HepG2 (cell line): ENCODE measurements at regions not wholly inside any gene's neighbourhood (a gene's known extent, or its start where the extent isn't known, plus 50 kb on each side); places are given as distances from the start of the nearest gene placed in this dataset.

Experiments used
- ATAC-seq: fragments of 200-7000 bp; cut with Tn5 transposase; 3 replicates; pipeline ENCODE4 v1.9.1; 2020; ENCODE audit warnings: mild to moderate bottlenecking, moderate library complexity
- BruUV-seq: library from RNA; stranded (reverse); fragments of 400-500 nt; replicated peaks from 2 replicates; lab custom pipeline; 2021; lab: Mats Ljungman, UMichigan
- CTCF ChIA-PET: fragments of 300-600 bp; formaldehyde crosslinking; extraction: SDS; loops from one replicate; lab custom pipeline; 2021; ENCODE audit warnings: low total read pairs, inconsistent platforms, low intra/inter-chr PET ratio; lab: Yijun Ruan, JAX
- POLR2A ChIA-PET: fragments of 350-600 bp; sonication (Branson Sonifier 250); formaldehyde crosslinking; loops from one replicate; lab custom pipeline; 2020; ENCODE audit warnings: antibody characterized with exemption, inconsistent platforms; lab: Yijun Ruan, JAX
- DNase-seq: peaks from one replicate; pipeline ENCODE4 v3.0.0-alpha.2; 2015; ENCODE audit warnings: low spot score
- FAIRE-seq: peaks from 3 replicates; lab custom pipeline; 2011; peaks lifted over from hg19 to GRCh38; lab: Jason Lieb, UNC
- H2AFZ ChIP-seq: one replicate; pipeline ENCODE4 v1.6.1; 2011; ENCODE audit warnings: low read length, inconsistent platforms
- H3K27ac ChIP-seq: fragments of 300-600 bp; 3 replicates; pipeline ENCODE4 v1.8.0; 2011; ENCODE audit warnings: mixed run types, mild to moderate bottlenecking, mixed read lengths, low read length, inconsistent platforms; ENCODE audit not compliant: insufficient read depth; ENCODE audit errors: extremely low read length
- H3K27me3 ChIP-seq, 2 experiments: fragments of 200-600 bp in 1 of 2; 2 replicates in 1 of 2; 3 replicates in 1 of 2; pipeline versions ENCODE4 v1.6.0 to v1.8.0; 2011; ENCODE audit warnings: low read length in 2 of 2, mild to moderate bottlenecking in 2 of 2, moderate library complexity in 2 of 2, inconsistent platforms in 1 of 2; ENCODE audit not compliant: insufficient read depth in 2 of 2, control insufficient read depth in 1 of 2
- H3K36me3 ChIP-seq, 2 experiments: fragments of 200-600 bp in 1 of 2; replicated peaks in 1 of 2; 2 replicates in 1 of 2; 3 replicates in 1 of 2; pipeline versions ENCODE4 v1.5.1 to v1.8.0; 2011; ENCODE audit warnings: low read length in 2 of 2, inconsistent platforms in 1 of 2; ENCODE audit not compliant: insufficient read depth in 2 of 2, control insufficient read depth in 1 of 2
- H3K4me1 ChIP-seq: 2 replicates; pipeline ENCODE4 v1.5.1; 2012; ENCODE audit warnings: low read length, inconsistent platforms; ENCODE audit not compliant: insufficient read depth
- H3K4me2 ChIP-seq: 2 replicates; pipeline ENCODE4 v1.6.0; 2011; ENCODE audit warnings: low read depth, low read length, inconsistent platforms
- H3K4me3 ChIP-seq, 3 experiments: fragments of 200-600 bp in 1 of 3; sonication (generic), shearing (Covaris generic) in 1 of 3; replicated peaks in 1 of 3; 2 replicates each; pipeline ENCODE4 v1.5.1; 2011 to 2016; ENCODE audit warnings: low read length in 3 of 3, inconsistent platforms in 2 of 3, low read depth in 2 of 3, mild to moderate bottlenecking in 2 of 3, control low read depth in 1 of 3, mixed read lengths in 1 of 3; ENCODE audit not compliant: insufficient read depth in 1 of 3
- H3K79me2 ChIP-seq: one replicate; pipeline ENCODE4 v1.6.1; 2011; ENCODE audit warnings: low read length, inconsistent platforms; ENCODE audit not compliant: insufficient read depth
- H3K9ac ChIP-seq: 2 replicates; pipeline ENCODE4 v1.6.0; 2011; ENCODE audit warnings: mild to moderate bottlenecking, low read depth, low read length, inconsistent platforms; ENCODE audit not compliant: insufficient read depth
- H3K9me3 ChIP-seq: 2 replicates; pipeline ENCODE4 v1.5.1; 2012; ENCODE audit warnings: mild to moderate bottlenecking, low read length
- H4K20me1 ChIP-seq: 2 replicates; pipeline ENCODE4 v1.6.0; 2011; ENCODE audit warnings: inconsistent platforms, mild to moderate bottlenecking, low read length, moderate library complexity; ENCODE audit not compliant: insufficient read depth
- CHD4 ChIP-seq: fragments of 200-600 bp; sonication (generic); IDR thresholded peaks from 2 replicates; pipeline ENCODE4 v1.7.0; 2017; ENCODE audit warnings: mild to moderate bottlenecking, low read length, borderline replicate concordance
- FIP1L1 ChIP-seq: fragments of 200-400 bp; formaldehyde crosslinking; IDR thresholded peaks from 2 replicates; pipeline ENCODE4 v1.6.1; 2018; ENCODE audit warnings: low read depth, mild to moderate bottlenecking, low read length, moderate library complexity, borderline replicate concordance; ENCODE audit not compliant: insufficient read depth
- IKZF4 ChIP-seq: sonication (generic); formaldehyde crosslinking; IDR thresholded peaks from 2 replicates; pipeline ENCODE4 v1.5.1; 2020; ENCODE audit warnings: borderline replicate concordance, mild to moderate bottlenecking, low read depth, missing genetic modification reagents; ENCODE audit errors: not compliant biosample characterization
- IRF2 ChIP-seq: IDR thresholded peaks from 2 replicates; pipeline ENCODE4 v1.6.1; 2018; ENCODE audit warnings: missing genetic modification reagents, missing compliant biosample characterization
- KDM4B ChIP-seq: sonication (generic); formaldehyde crosslinking; IDR thresholded peaks from 2 replicates; pipeline ENCODE4 v1.4.0; 2020; ENCODE audit warnings: missing genetic modification reagents
- KDM5A ChIP-seq: fragments of 200-600 bp; sonication (generic); IDR thresholded peaks from 2 replicates; pipeline ENCODE4 v1.7.0; 2018; ENCODE audit warnings: antibody characterized with exemption, mild to moderate bottlenecking, low read length, borderline replicate concordance
- MAF1 ChIP-seq: sonication (generic); formaldehyde crosslinking; IDR thresholded peaks from 2 replicates; pipeline ENCODE4 v1.5.0; 2020; ENCODE audit warnings: missing genetic modification reagents, borderline replicate concordance
- MAFF ChIP-seq: IDR thresholded peaks from 2 replicates; pipeline ENCODE4 v1.6.1; 2011; ENCODE audit warnings: low read depth, low read length, improper control_type of control experiment
- MAFK ChIP-seq, 2 experiments: IDR thresholded peaks in 1 of 2; conservative IDR thresholded peaks in 1 of 2; 2 replicates each; pipeline ENCODE4 v1.6.1; 2011; ENCODE audit warnings: improper control_type of control experiment in 2 of 2, low read length in 2 of 2
- MED8 ChIP-seq: sonication (generic); formaldehyde crosslinking; IDR thresholded peaks from 2 replicates; pipeline ENCODE4 v1.8.1; 2023; ENCODE audit warnings: mild to moderate bottlenecking, missing genetic modification reagents; ENCODE audit not compliant: insufficient replicate concordance
- ZNF616 ChIP-seq: sonication (generic); formaldehyde crosslinking; IDR thresholded peaks from 2 replicates; pipeline ENCODE4 v1.5.0; 2020; ENCODE audit warnings: low read depth, mild to moderate bottlenecking, missing genetic modification reagents
- in situ Hi-C: cut with HindIII; loops from 2 replicates; pipeline ENCODE4 v1.10.0; 2017; ENCODE audit warnings: low pct_unique_long_range_greater_than_20kb; ENCODE audit not compliant: extremely low pct_ligation_motif_present
- intact Hi-C: fragments of 100-400 bp; cut with micrococcal nuclease; formaldehyde crosslinking; loops from one replicate; pipeline ENCODE4 v1.10.0; 2022; ENCODE audit not compliant: unreplicated experiment
- TF ChIP-seq, protein P1 (sequence below): sonication (generic); formaldehyde crosslinking; IDR thresholded peaks from 2 replicates; pipeline ENCODE4 v1.5.0; 2020; ENCODE audit warnings: missing genetic modification reagents, mild to moderate bottlenecking, borderline replicate concordance
- TF ChIP-seq, protein P2 (sequence below): sonication (generic); formaldehyde crosslinking; IDR thresholded peaks from 2 replicates; pipeline ENCODE4 v1.5.0; 2020; ENCODE audit warnings: mild to moderate bottlenecking, missing genetic modification reagents

DNA sequence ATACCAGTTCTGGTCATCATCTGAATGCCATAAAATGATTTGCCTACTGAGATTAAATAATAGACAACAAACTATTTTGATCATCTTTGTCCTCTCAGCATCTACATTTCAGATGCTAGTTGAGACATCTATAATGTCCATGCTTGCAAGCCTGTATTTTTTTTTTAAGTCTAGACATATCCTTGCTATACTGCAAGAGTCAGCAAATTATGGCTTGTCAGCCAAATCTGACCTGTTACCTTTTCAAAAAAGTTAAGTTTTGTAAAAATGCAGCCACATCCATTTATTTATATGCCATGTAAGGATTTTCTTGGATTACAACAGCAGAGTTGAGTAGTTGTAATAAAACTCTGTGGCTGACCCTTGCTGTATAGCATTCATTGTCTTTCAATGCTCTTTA is 1355.7 kb upstream of the FAM98A start:
- Histone ChIP-seq H3K4me1 (no peaks in the 10 kb centered on the region), H2AFZ (no peak overlapping the region), H3K4me2 (no peak overlapping the region), H3K9ac (no peak overlapping the region), H3K27ac (no peak overlapping the region), H3K4me3 (no peak overlapping the region), H3K9me3 (peaks cover 11% of the 10 kb centered on the region), H3K27me3 (no peaks in the 10 kb centered on the region), H3K36me3 (no peaks in the 10 kb centered on the region), H4K20me1 (no peaks in the 10 kb centered on the region), H3K79me2 (no peaks in the 10 kb centered on the region)
- DNase-seq (no peak), FAIRE-seq (no peak), ATAC-seq (no peak)
- TF ChIP-seq MAF1 (CRISPR knock-in tag) = no peak
- TF ChIP-seq CHD4 = no peak
- no peak for TF ChIP-seq FIP1L1
- TF ChIP-seq IRF2 (CRISPR knock-in tag) = no peak
- no peak for TF ChIP-seq ZNF616 (CRISPR knock-in tag)
- no peak for TF ChIP-seq MED8 (CRISPR knock-in tag)
- TF ChIP-seq, protein P1, sequence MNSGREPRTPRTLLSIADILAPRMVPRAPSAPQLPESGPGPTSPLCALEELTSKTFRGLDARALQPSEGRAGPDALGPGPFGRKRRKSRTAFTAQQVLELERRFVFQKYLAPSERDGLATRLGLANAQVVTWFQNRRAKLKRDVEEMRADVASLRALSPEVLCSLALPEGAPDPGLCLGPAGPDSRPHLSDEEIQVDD = no peak
- peak; percentile 72 for TF ChIP-seq MAFF
- no peak for TF ChIP-seq KDM4B (CRISPR knock-in tag)
- no peak for TF ChIP-seq IKZF4 (CRISPR knock-in tag)
- peak; percentile 71 to 85 for TF ChIP-seq MAFK (conservative IDR thresholded peaks at IDR 0.05 in 1 of 2, IDR thresholded peaks at IDR 0.05 in 1 of 2; ENCODE audit: low read length in 2 of 2)
- TF ChIP-seq, protein P2, sequence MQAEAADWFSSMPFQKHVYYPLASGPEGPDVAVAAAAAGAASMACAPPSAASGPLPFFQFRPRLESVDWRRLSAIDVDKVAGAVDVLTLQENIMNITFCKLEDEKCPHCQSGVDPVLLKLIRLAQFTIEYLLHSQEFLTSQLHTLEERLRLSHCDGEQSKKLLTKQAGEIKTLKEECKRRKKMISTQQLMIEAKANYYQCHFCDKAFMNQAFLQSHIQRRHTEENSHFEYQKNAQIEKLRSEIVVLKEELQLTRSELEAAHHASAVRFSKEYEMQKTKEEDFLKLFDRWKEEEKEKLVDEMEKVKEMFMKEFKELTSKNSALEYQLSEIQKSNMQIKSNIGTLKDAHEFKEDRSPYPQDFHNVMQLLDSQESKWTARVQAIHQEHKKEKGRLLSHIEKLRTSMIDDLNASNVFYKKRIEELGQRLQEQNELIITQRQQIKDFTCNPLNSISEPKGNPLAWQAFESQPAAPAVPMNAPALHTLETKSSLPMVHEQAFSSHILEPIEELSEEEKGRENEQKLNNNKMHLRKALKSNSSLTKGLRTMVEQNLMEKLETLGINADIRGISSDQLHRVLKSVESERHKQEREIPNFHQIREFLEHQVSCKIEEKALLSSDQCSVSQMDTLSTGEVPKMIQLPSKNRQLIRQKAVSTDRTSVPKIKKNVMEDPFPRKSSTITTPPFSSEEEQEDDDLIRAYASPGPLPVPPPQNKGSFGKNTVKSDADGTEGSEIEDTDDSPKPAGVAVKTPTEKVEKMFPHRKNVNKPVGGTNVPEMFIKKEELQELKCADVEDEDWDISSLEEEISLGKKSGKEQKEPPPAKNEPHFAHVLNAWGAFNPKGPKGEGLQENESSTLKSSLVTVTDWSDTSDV = no peak
- no peak for TF ChIP-seq KDM5A
- intact Hi-C loops = no loop called here
- no TSS peak for BruUV-seq
- ChIA-PET POLR2A (no interaction called here), CTCF (no interaction called here)
- in situ Hi-C loops = no loop called here
